ENCODE measurements at regions not wholly inside any gene's neighbourhood (a gene's known extent, or its start where the extent isn't known, plus 50 kb on each side); places are given as distances from the start of the nearest gene placed in this dataset.

DNA sequence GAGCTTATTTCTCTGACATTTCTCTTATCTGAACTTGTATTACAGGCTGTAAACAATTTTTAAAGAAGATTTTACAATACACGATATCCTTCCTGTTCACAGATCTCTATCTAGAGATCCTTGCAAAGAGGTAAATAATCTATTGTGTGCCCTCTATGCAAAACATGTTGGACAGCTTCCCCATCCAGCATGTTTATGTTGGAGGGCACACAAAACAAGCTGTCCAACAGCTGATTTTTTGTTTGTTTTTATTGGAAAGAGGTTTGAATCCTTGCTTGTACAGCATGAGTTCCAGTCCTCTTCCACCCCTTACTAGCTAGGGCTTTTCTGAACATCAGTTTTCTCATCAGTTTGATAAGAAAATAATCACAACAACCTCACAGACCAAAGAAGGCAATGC, 62.3 kb upstream of the SYNDIG1 start:
- TF ChIP-seq, protein P1, sequence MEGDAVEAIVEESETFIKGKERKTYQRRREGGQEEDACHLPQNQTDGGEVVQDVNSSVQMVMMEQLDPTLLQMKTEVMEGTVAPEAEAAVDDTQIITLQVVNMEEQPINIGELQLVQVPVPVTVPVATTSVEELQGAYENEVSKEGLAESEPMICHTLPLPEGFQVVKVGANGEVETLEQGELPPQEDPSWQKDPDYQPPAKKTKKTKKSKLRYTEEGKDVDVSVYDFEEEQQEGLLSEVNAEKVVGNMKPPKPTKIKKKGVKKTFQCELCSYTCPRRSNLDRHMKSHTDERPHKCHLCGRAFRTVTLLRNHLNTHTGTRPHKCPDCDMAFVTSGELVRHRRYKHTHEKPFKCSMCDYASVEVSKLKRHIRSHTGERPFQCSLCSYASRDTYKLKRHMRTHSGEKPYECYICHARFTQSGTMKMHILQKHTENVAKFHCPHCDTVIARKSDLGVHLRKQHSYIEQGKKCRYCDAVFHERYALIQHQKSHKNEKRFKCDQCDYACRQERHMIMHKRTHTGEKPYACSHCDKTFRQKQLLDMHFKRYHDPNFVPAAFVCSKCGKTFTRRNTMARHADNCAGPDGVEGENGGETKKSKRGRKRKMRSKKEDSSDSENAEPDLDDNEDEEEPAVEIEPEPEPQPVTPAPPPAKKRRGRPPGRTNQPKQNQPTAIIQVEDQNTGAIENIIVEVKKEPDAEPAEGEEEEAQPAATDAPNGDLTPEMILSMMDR (IDR thresholded peaks at IDR 0.05) = no peak
- TF ChIP-seq POLR2A (IDR thresholded peaks at IDR 0.05) = no peak

Measured in Peyer's patch (tissue), 4 donors.